ENCODE measurements at regions not wholly inside any gene's neighbourhood (a gene's known extent, or its start where the extent isn't known, plus 50 kb on each side); places are given as distances from the start of the nearest gene placed in this dataset.
"Not testable (repeated sequence)": the region's sequence is repeated elsewhere in the genome, so short reads cannot be mapped to it uniquely, and the experiment has no call there.

DNA sequence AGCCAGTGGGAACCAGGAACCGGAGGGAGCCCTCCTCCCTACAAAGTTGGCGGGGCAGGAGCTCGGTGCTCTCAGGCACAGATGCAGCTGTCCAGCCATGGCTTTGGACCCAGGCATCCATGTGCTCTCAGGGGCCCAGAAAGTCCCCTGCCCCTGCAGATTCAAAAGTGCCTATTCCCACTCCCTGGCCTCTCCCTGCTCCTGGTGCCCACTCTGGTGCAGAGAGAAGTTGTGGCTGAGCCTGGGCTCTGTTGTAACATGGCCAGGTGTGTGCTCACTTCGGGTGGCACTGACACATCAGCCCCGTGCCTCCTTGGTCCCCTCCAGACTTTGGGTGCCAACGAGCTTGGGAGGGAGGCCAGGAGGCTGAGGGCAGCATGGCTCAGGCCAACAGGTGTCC lies 315.8 kb upstream of the KYNU start:
- no peak for DNase-seq (ENCODE audit: low read depth)
- no peak overlapping the region for H3K4me3 ChIP-seq (ENCODE audit: low read length)
- TF ChIP-seq, protein P1, sequence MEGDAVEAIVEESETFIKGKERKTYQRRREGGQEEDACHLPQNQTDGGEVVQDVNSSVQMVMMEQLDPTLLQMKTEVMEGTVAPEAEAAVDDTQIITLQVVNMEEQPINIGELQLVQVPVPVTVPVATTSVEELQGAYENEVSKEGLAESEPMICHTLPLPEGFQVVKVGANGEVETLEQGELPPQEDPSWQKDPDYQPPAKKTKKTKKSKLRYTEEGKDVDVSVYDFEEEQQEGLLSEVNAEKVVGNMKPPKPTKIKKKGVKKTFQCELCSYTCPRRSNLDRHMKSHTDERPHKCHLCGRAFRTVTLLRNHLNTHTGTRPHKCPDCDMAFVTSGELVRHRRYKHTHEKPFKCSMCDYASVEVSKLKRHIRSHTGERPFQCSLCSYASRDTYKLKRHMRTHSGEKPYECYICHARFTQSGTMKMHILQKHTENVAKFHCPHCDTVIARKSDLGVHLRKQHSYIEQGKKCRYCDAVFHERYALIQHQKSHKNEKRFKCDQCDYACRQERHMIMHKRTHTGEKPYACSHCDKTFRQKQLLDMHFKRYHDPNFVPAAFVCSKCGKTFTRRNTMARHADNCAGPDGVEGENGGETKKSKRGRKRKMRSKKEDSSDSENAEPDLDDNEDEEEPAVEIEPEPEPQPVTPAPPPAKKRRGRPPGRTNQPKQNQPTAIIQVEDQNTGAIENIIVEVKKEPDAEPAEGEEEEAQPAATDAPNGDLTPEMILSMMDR (conservative IDR thresholded peaks at IDR 0.05; ENCODE audit: low read length), result no peak

DNA sequence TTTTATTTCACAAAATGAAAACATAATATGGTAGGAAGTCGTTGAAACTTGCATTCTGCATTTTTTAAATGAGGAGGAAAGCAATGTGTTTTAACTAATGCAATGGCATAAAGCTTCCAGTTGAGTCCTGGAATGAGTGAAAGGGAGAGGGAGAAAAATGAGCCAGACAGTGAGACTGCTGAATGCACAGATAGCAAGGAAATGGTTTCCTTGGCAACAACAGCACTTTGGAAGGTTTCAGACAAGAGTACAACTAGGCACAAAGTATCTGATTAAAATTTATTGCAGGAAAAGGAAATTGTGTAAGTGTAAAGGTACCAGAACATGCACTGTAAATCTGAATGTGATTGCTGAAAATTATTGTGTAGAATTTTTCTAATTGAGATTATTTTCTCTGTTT lies 320.1 kb upstream of the KYNU start:
- H3K4me3 ChIP-seq (ENCODE audit: low read length), result no peak overlapping the region
- TF ChIP-seq, protein P1 (conservative IDR thresholded peaks at IDR 0.05; ENCODE audit: low read length), result no peak
- no peak for DNase-seq (ENCODE audit: low read depth)

- DNase-seq (ENCODE audit: low read depth); H3K4me3 ChIP-seq (ENCODE audit: low read length): not testable (repeated sequence)
Measured at GRCh38 chr2:142545999-142546398, 331.5 kb upstream of the KYNU start.

DNA sequence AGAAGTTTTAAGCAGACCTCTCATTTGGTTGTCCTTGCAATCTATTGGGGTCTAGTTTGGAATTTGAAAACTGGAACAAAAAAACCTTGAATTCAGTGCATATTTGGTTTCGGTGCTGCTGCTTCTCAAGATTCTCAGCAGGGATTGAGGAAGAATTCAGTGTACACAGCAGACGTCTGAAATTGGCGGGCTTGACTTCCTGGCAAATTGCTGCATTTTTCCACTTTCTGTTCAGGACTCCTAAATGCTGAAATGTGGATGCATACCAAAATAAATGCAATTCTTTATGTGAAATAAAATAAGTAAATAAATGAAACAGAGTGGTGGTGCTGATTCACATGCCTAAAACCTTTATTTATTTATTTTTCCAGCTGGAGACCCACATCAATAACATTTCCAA lies 332.4 kb upstream of the KYNU start:
- H3K4me3 ChIP-seq (ENCODE audit: low read length), result no peak overlapping the region
- TF ChIP-seq, protein P1 (conservative IDR thresholded peaks at IDR 0.05; ENCODE audit: low read length), result no peak
- no peak for DNase-seq (ENCODE audit: low read depth)

DNA sequence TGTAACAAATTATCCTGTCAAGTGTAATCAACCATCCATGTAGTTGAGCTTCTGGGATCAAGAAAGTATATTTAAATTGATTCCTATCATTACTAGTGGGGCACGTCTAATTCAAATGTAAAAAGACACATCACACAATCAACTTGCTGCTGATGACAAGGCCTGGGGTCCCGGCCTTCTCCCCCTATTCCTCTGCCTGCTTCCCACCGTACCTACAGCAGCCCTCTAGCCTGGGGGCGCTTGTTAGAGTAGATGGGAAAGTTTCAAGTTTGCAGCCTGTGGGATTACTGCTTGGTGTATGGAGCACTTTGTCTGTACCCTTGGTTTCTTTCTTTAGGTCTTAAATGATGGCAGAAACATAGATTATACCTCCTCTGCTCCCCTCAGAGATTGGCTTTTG lies 333.3 kb upstream of the KYNU start:
- TF ChIP-seq, protein P1 (conservative IDR thresholded peaks at IDR 0.05; ENCODE audit: low read length), result no peak
- no peak for DNase-seq (ENCODE audit: low read depth)
- no peak overlapping the region for H3K4me3 ChIP-seq (ENCODE audit: low read length)

- no peak overlapping the region for H3K4me3 ChIP-seq (ENCODE audit: low read length)
- DNase-seq (ENCODE audit: low read depth), result no peak
- TF ChIP-seq, protein P1 (conservative IDR thresholded peaks at IDR 0.05; ENCODE audit: low read length), result no peak
Measured at GRCh38 chr2:142542431-142542910, 335.0 kb upstream of the KYNU start.

GRCh38 chr2:142536966-142537365 lies 340.5 kb upstream of the KYNU start:
- H3K4me3 ChIP-seq (ENCODE audit: low read length), result no peak overlapping the region
- DNase-seq (ENCODE audit: low read depth), result no peak
- TF ChIP-seq, protein P1 (conservative IDR thresholded peaks at IDR 0.05; ENCODE audit: low read length), result no peak

DNA sequence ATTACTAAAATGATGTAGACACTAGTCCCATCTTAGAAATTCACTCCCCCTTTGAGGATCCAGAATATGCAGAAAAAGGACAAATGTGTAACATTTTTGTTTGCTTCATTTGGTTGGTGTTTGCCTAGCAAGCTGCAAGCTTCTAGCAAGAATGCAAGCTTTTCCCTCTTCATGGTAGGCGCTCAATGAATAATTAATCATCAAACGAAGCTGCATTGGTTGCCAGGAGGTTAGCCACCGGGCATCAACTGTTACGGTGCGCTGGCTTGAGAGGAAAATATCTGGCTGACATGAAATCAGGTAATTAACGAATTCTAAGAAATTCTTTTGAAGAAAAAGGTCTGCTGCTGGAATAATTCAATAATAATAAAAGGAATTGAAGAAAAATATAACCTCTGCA lies 341.0 kb upstream of the KYNU start:
- no peak for DNase-seq (ENCODE audit: low read depth)
- H3K4me3 ChIP-seq (ENCODE audit: low read length), result no peak overlapping the region
- TF ChIP-seq, protein P1 (conservative IDR thresholded peaks at IDR 0.05; ENCODE audit: low read length), result no peak
